Stimulated activated CD8-positive, alpha-beta memory T cell treated with anti-CD3 and anti-CD28 coated beads, Interleukin-15, amount 100 ng/mL, for 1 hour (primary cell): ENCODE measurements at regions not wholly inside any gene's neighbourhood (a gene's known extent, or its start where the extent isn't known, plus 50 kb on each side); places are given as distances from the start of the nearest gene placed in this dataset.
"Not testable (repeated sequence)": the region's sequence is repeated elsewhere in the genome, so short reads cannot be mapped to it uniquely, and the experiment has no call there.

Source experiments
- DNase-seq: peaks from one replicate; pipeline ENCODE4 v3.0.0-alpha.2; 2020; ENCODE audit warnings: low read depth

DNA sequence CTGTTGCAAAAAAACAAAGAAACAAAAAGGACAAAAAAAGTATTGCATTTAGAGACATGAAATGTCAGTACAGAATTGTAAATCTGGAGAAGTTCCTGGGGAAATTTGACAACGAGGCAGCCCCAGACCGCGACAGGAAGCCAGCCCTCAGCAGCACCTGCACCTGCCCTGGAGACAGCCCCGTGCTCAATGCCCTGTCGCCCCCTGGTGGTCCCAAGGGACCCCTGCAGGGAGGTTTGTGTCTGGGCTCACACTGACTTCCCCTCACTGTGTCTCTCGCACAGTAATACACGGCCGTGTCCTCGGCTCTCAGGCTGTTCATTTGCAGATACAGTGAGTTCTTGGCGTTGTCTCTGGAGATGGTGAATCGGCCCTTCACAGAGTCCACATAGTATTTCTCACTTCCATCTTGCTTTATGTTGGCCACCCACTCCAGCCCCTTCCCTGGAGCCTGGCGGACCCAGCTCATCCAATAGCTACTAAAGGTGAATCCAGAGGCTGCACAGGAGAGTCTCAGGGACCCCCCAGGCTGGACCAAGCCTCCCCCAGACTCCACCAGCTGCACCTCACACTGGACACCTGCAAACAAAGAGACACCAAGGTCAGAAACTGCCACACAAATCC is 535.6 kb downstream of the TMEM121 start:
- DNase-seq: peak; percentile 70

DNA sequence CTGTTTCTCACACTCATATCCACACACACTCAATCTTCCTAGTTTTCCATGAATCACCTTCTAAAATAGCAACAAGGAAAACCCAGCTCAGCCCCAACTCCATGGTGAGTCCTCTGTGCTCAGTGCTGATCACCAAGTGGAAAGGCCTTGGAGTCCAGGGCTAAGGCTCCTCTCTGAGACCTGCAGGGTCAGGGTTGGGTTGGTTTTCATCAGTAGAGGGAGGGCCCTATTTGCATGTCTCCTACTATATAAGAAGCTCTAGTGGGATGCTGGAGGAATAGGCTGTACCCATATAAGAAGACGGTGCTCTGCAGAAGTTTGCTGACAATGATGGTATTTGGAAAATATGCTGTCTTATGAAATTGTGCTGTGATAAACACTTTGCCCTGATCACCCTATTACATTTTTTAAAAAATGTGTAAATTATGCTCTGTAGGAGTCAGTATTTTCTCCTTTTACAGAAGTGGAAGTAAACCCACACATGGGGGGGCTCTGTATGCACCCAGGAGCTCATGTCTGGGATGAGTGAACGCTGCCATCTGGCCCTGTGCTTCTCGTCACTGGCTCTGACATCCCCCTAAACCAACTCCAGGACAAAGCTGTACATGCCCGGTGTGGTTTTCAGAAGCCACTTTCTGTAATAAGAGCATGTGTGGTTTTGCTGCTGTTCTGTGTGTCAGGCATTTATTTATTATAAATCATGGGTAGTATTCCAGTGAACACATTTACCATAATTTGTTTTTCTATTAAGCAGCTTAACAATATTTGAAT is 536.3 kb downstream of the TMEM121 start:
- no peak for DNase-seq

DNA sequence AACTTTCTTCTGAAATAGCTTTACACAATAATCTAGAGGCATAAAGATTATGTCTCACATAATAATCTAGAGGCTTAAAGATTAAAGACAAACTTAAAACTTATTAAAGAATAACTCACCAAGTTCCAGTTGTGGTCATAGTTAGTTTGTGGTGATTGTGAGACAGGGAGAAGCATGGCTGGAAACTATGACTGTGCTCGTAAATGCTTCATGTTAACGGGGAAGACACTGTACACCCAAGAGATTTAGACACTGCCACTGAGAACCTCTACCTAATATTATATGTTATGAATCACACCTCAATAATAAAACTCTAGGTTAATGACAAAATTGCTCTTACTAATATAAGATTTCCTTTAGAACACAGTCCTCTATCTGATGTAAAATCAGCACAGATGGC is 541.6 kb downstream of the TMEM121 start:
- no peak for DNase-seq

DNA sequence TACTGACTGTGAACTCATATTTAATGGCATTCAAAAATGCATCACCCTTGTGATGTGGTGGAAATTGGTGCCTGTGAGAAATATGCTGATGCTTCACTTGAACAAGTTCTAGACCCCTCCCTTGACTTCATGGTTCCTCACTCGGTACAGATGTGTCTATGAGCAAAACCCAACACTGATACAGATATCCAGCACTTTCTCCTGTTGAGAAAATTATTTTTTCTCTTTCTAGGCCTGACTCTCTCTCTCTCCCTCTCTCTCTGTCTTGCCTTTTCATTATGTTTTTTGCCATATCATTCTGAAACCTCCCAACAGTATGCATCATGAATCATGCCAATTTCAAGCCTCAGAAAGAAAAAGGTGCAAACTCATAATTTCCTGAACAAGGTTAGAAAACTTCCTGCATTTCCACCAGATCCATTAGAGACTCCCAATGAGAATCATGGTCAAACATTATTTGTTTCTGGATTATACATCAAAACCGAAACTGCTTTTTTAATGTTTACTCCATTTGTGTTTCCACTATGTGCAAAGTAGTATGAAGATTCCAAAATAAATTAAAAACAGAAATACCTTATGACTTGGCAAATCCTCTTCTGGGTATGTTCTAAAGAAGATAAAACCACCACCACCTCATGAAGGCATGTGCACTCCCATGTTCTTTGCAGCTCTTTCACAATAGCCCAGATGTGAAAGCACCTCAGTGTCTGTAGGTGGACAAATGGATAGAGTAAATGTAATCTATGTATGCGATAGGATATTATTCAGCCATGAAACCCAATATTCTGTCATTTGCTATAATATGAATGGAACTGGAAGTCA is 543.6 kb downstream of the TMEM121 start:
- DNase-seq: no peak

DNA sequence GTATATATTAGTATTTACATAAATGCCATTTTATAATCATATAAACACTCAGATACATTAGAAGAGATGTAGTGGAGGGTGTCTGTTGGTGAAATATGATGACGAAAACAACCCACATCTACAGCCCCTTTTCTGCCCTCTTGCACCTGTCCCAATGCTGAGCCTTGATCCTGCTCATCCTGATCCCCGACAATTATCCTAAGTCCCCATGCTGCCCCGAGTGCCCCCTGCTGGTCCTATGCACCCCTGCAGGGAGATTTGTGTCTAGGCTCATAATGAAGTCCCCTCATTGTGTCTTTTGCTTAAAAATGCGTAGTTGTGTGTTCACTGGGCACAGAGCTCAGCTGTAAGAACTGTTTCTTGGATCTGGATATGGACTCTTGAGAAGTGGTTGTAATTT is 554.5 kb downstream of the TMEM121 start:
- no peak for DNase-seq

DNA sequence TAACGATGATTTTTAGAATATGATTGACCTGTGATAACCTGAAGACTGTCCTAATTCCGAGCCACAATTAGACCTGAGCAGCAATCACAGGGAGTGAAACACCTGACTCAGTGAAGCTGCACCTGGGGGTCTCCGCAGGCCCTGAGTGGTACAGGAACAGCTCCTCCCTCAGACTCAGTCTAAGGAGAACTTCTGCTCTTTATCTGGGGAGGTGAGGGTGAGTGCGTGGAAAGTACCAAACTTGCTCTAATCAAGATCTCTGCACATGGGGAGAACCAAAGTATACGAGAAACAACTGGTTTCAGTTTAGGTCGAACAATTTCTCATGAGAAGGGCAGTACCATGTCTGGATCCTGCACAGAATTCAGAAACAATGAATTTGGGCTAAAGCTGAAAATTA is 555.3 kb downstream of the TMEM121 start:
- DNase-seq: not testable (repeated sequence)

DNA sequence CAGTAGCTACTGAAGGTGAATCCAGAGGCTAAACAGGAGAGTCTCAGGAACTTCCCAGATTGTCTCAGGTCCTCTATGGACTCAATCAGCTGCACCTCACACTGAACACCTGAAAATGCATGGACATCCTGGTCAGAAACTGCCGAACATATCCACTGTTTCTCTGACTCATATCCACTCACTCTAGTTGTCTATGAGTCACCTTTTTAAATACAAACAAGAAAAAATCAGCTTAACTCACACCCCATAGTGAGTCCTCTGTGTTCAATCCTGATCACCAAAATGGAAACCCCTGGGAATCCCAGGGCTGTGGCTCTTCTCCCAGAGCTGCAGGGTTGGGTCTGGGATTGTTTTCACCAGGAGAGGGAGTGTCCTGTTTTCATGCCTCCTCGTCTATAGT is 556.7 kb downstream of the TMEM121 start:
- no peak for DNase-seq

DNA sequence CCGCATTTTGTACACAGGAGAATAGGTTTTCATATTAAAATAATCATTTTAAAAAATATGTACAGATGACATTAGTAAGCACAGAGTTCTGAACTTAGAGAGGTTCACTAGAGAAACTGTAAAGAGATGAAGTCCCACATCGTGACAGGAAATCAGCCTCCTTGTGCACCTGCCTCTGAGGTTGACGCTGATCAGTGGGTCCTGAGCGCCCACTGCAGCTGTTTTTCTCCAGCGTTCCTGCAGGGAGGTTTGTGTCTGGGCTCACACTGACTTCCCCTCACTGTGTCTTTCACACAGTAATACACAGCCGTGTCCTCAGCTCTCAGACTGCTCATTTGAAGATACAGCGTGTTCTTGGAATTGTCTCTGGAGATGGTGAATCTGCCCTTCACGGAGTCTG is 561.5 kb downstream of the TMEM121 start:
- DNase-seq: no peak

DNA sequence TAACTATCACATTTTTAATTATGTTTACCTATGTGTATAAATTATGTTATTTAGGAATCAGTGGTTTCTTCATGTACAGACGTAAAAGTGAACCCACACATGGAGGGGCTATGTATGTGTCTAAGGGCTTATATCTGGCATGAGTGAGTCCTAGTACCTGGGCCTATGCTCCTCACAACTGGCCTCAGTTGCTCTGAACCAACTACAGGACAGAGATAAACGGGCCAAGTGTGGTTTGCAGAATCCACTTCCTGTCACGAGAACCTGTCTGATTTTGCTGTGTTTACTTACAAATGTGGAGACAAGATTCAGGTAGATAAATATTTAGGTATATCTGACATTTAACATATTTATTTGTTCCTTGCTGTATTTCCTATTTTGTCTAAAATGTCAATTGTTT is 562.5 kb downstream of the TMEM121 start:
- DNase-seq: not testable (repeated sequence)

DNA sequence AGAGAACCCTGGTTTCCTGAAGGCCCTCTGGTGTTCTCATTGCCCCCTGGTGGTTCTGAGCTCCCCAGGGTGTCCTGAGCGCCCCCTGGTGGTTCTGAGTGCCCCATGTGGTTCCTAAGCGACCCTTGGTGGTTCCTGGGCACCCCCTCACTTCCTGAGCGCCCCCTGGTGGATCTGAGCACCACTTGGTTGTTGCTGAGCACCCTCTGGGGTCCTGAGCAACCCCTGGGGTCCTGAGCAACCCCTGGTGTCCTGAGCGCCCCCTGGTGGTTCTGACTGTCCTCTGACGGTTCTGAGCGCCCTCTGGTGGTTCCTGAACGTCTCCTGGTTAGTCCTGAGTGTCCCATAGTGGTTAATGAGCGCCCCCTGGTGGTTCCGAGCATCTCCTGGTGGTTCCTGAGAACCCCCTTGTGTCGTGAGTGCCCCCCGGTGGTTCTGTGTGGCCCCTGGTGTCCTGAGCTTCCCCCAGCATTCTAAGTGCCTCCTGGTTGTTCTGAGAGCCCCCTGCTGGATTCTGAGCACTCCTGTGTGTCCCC is 568.3 kb downstream of the TMEM121 start:
- no peak for DNase-seq

DNA sequence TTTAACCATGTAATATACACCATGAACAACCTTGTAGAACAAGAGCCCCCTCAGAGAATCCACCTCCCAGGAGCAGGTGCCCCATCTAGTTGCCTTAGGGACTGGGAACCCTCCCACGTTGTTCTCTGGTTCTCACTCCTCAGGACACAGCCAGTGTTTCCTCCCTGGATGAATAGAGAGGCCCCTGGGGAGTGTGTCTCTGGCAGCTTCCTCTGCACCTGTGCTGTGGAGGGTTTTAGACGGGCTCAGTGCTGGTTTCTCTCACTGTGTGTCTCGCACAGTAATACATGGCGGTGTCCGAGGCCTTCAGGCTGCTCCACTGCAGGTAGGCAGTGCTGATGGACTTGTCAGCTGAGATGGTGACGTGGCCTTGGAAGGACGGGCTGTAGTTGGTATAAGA is 581.3 kb downstream of the TMEM121 start:
- no peak for DNase-seq

DNA sequence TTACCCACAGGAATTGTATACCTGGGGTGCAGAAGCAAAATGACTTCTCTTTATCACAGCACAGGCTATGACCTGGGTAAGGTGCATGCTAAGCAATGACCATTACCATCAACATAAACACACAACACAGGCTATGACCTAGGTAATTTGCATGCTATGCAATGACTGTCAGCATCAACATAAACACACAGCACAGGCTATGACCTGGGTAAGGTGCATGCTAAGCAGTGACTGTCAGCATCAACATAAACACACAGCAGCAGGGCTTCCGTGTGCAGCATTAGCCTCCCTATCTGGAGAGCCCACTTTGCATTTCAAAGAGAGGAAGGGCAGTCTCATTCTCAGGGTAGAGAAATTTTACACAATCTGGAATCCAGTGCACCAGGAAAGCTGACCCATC is 583.0 kb downstream of the TMEM121 start:
- DNase-seq: no peak

DNA sequence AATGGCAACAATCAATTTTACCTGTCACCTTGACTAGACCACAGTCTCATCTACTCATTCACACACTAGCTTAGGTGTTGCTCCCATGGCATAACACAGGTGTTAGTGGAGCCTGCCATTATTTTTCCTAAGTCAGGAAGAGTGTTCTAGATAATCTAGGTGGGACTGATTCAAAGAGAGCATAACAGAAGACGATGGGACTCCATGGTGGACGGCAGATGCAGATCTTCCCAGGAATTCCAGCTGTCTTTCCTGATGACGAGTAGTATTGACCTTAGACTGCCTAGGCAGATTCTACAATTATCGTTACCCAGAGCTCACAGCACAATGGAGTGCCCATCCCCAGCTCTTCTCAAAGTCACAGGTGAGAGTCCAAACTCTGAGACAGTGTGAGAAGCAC is 589.0 kb downstream of the TMEM121 start:
- no peak for DNase-seq

DNA sequence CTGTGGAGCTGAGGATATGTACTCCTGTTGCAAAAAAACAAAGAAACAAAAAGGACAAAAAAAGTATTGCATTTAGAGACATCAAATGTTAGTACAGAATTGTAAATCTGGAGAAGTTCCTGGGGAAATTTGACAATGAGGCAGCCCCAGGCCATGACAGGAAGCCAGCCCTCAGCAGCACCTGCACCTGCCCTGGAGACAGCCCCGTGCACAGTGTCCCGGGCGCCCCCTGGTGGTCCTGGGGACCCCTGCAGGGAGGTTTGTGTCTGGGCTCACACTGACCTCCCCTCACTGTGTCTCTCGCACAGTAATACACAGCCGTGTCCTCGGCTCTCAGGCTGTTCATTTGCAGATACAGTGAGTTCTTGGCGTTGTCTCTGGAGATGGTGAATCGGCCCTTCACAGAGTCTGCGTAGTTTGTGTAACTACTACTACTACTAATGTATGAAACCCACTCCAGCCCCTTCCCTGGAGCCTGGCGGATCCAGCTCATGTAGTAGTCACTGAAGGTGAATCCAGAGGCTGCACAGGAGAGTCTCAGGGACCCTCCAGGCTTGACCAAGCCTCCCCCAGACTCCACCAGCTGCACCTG is 590.1 kb downstream of the TMEM121 start:
- DNase-seq: not testable (repeated sequence)

DNA sequence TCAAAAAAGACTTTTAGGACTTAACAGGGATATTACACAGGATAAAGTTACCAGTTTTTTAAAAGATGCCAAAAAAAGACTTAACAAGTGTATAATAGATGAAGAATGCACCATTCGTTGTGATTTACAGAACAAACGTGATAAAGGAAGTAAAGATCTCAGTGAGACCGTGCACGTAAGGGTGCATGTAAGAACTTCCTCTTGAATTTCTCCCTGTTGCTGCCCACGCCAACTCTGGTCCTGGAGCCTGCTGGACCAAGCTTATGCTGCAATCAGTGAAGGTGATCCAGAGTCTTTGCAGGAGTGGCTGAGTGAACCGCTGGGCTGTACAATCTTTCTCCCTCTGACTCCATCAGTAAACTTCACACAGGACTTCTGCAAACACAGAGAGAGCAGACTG is 593.7 kb downstream of the TMEM121 start:
- no peak for DNase-seq

DNA sequence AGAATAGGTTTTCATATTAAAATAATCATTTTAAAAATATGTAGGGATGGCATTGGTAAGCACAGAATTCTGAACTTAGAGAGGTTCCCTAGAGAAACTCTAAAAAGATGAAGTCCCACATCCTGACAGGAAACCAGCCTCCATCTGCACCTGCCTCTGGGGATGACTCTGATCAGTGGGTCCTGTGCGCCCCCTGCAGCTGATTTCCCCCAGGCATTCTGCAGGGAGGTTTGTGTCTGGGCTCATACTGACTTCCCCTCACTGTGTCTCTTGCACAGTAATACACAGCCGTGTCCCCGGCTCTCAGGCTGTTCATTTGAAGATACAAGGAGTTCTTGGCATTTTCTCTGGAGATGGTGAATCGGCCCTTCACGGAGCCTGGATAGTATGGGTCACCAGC is 602.9 kb downstream of the TMEM121 start:
- no peak for DNase-seq

DNA sequence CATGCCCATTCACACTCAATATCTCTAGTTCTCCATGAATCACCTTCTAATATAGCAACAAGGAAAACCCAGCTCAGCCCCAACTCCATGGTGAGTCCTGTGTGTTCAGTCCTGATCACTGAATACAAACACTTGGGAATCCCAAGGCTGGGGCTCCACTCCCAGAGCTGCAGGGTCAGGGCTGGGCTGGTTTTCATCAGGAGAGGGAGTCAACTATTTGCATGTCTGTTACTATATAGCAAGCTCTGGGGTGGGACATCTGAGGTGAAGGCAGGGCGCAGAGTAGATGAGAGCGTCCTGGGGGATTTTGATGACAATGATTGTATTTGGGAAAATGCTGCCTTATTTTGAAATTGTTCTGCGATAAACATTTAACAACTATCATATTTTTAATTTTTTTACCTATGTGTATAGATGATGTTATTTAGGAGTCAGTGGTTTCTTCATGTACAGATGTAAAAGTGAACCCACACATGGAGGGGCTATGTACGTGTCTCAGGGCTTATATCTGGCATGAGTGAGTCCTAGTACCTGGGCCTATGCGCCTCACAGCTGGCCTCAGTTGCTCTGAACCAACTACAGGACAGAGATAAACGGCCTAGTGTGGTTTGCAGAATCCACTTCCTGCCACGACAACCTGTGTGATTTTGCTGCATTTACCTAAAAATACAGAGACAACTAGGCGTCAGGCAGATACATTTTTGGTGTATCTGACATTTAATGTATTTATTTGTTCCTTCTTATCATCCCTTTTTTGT is 603.7 kb downstream of the TMEM121 start:
- not testable (repeated sequence) for DNase-seq

DNA sequence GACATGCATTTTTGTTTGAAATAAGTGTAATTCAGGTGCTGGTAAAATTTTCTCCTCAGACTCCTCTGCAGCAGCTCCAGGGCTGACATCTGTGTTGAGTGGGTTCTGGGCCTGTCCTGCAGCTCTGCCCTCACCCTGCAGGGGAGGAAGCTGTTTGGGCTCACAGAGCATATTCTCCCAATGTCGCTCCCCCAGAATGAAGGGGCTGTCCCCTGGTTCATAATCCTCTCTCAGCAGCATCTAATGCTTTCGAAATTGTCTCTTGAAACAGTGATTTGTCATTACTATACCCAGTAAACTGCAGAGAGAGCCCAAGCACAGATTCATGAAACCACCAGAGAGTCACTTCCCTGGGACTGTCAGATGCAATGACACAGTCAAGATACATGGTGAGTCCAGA is 606.7 kb downstream of the TMEM121 start:
- not testable (repeated sequence) for DNase-seq

DNA sequence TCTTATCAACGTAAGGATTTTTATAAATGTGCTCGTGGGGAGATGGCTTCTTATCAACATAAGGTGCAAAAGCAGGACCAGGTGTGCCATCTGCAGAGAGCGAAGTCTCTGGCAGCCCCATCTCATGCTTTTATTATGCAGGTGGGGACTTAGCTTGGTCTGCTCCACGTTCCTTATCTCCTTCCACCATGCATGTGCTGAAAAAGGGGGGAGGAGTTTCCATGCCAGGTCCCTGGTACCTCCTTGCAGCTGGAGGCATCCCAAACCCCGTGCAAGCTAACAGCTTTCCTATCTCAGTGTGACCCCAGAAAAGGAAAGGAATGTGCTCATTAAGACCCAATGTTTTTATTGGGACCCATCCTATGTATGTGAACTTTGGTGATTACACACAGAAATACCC is 608.5 kb downstream of the TMEM121 start:
- no peak for DNase-seq

DNA sequence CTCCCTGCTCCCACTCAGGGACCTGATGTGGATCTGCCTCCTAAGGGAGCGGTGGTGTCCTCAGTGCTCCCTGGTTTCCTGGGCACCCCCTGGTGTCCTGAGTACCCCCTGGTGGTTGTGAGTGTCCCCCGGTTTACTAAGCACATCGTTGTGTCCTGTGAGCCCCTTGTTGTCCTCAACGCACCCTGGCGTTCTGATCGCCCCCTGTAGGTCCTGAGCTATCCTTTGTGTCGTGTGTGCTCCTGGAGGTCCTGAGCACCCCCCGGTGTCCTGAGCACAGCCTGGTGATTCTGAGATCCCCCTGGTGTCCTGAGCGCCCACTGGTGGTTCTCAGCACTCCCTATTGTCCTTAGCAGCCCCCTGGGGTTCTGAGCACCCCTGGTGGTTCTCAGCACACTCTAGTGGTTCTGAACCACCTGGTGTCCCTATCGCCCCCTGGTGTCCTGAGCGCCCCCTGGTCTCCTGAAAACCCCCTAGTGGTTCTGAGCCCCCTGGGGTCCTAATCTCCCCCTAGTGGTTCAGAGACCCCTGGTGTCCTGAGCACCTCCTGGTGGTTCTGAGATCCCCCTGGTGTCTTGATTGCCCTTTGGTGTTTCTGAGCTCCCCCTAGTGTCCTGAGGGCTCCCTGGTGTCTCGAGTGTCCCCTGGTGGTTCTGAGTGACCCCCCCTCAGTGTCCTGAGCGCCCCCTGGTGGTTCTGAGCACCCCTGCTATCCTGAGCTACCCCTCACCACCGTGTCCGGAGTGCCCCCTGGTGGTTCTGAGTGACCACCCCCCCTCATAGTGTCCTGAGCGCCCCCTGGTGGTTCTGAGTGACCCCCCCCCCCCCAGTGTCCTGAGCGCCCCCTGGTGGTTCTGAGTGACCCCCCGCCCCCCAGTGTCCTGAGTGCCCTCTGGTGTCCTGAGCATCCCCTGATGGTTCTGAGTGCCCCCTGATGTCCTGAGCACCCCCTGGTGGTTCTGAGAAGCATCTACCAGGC is 615.1 kb downstream of the TMEM121 start:
- no peak for DNase-seq
